Endodermal cell (in vitro differentiated cells): ENCODE measurements at regions not wholly inside any gene's neighbourhood (a gene's known extent, or its start where the extent isn't known, plus 50 kb on each side); places are given as distances from the start of the nearest gene placed in this dataset.

Experiments
- DNase-seq: peaks from one replicate; pipeline ENCODE4 v3.0.0-alpha.2; 2017
- H3K27ac ChIP-seq: 2 replicates; pipeline ENCODE4 v1.5.1; 2013; ENCODE audit warnings: mild to moderate bottlenecking, low read depth, low read length, moderate library complexity
- H3K27me3 ChIP-seq: 2 replicates; pipeline ENCODE4 v1.6.1; 2013; ENCODE audit warnings: mild to moderate bottlenecking, low read length, moderate library complexity; ENCODE audit not compliant: insufficient read depth, control insufficient read depth, poor library complexity, severe bottlenecking
- H3K36me3 ChIP-seq: 2 replicates; pipeline ENCODE4 v1.7.0; 2013; ENCODE audit warnings: mild to moderate bottlenecking, low read length, moderate library complexity; ENCODE audit not compliant: control insufficient read depth, insufficient read depth
- H3K4me1 ChIP-seq: one replicate; pipeline ENCODE4 v1.7.0; 2013; ENCODE audit warnings: low read length; ENCODE audit not compliant: control insufficient read depth, insufficient read depth
- H3K4me3 ChIP-seq: 2 replicates; pipeline ENCODE4 v1.5.1; 2013; ENCODE audit warnings: mild to moderate bottlenecking, low read length, moderate library complexity
- H3K9ac ChIP-seq: 2 replicates; pipeline ENCODE4 v1.6.1; 2013; ENCODE audit warnings: mild to moderate bottlenecking, low read length, moderate library complexity; ENCODE audit not compliant: poor library complexity, severe bottlenecking; ENCODE audit errors: extremely low read depth
- H3K9me3 ChIP-seq: 2 replicates; pipeline ENCODE4 v1.6.1; 2013; ENCODE audit warnings: mild to moderate bottlenecking, low read length, moderate library complexity; ENCODE audit not compliant: control insufficient read depth
- H3K27ac Mint-ChIP-seq: 2 replicates; pipeline ENCODE4 v1.8.0; 2020; ENCODE audit warnings: mixed read lengths
- H3K27me3 Mint-ChIP-seq: 2 replicates; pipeline ENCODE4 v1.8.0; 2021; ENCODE audit warnings: mild to moderate bottlenecking, mixed read lengths; ENCODE audit not compliant: insufficient read depth
- H3K36me3 Mint-ChIP-seq: 2 replicates; pipeline ENCODE4 v1.8.0; 2020; ENCODE audit warnings: low read depth, mixed read lengths
- H3K4me1 Mint-ChIP-seq: 2 replicates; pipeline ENCODE4 v1.8.0; 2020; ENCODE audit warnings: mixed read lengths
- H3K4me3 Mint-ChIP-seq: 2 replicates; pipeline ENCODE4 v1.8.0; 2020; ENCODE audit warnings: mild to moderate bottlenecking, moderate library complexity, mixed read lengths
- H3K9me3 Mint-ChIP-seq: 2 replicates; pipeline ENCODE4 v1.8.0; 2020; ENCODE audit warnings: mild to moderate bottlenecking, mixed read lengths
- WGBS, 2 experiments: methylation state at CpG; one replicate each; pipeline versions ENCODE4 v1.1.5 to v1.1.7; 2013; ENCODE audit warnings: missing lambda C conversion rate in 2 of 2, mixed read lengths in 1 of 2; ENCODE audit not compliant: insufficient coverage in 1 of 2, insufficient read length in 1 of 2; 5-methylcytosine and 5-hydroxymethylcytosine counted together
- TF ChIP-seq, protein P1 (sequence below): fragments of 200-600 bp; sonication (generic); conservative IDR thresholded peaks from 2 replicates; pipeline ENCODE4 v1.5.0; 2021; ENCODE audit warnings: antibody characterized with exemption, mild to moderate bottlenecking

DNA sequence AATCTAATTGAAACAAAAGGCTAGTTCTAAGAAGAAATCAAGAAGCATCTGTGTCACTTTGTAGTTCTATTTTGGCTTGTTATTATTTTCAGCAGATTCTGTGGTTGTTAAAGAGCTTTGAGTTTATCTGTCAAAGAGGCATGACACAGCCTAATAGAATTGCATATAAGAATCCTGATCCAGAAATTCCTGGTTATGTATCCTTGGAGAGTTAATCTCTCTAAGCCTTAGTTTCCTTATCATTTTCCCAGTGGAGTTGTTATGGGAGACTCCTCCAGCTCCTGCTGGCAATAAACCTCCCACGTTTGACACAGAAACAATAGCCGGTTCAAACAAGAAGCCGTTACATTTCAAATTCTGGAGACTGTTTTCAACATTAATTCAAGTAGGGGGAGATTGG is 288.3 kb downstream of the SDHAF3 start:
- DNase-seq, result no peak
- Mint-ChIP-seq H3K27me3 (no peaks in the 10 kb centered on the region), H3K36me3 (no peaks in the 10 kb centered on the region), H3K4me3 (no peak overlapping the region), H3K4me1 (peaks cover 1% of the 10 kb centered on the region), H3K9me3 (no peaks in the 10 kb centered on the region), H3K27ac (no peak overlapping the region)
- Histone ChIP-seq H3K9me3 (no peaks in the 10 kb centered on the region), H3K9ac (no peak overlapping the region), H3K27ac (no peak overlapping the region), H3K4me3 (no peak overlapping the region), H3K4me1 (no peaks in the 10 kb centered on the region), H3K27me3 (no peaks in the 10 kb centered on the region), H3K36me3 (no peaks in the 10 kb centered on the region)
- WGBS, 2 experiments, result 80% methylated on average over 3 of the region's 3 CpGs; no CpG with 5 or more reads in 1 of the 2 experiments
- TF ChIP-seq, protein P1, sequence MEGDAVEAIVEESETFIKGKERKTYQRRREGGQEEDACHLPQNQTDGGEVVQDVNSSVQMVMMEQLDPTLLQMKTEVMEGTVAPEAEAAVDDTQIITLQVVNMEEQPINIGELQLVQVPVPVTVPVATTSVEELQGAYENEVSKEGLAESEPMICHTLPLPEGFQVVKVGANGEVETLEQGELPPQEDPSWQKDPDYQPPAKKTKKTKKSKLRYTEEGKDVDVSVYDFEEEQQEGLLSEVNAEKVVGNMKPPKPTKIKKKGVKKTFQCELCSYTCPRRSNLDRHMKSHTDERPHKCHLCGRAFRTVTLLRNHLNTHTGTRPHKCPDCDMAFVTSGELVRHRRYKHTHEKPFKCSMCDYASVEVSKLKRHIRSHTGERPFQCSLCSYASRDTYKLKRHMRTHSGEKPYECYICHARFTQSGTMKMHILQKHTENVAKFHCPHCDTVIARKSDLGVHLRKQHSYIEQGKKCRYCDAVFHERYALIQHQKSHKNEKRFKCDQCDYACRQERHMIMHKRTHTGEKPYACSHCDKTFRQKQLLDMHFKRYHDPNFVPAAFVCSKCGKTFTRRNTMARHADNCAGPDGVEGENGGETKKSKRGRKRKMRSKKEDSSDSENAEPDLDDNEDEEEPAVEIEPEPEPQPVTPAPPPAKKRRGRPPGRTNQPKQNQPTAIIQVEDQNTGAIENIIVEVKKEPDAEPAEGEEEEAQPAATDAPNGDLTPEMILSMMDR, result no peak

DNA sequence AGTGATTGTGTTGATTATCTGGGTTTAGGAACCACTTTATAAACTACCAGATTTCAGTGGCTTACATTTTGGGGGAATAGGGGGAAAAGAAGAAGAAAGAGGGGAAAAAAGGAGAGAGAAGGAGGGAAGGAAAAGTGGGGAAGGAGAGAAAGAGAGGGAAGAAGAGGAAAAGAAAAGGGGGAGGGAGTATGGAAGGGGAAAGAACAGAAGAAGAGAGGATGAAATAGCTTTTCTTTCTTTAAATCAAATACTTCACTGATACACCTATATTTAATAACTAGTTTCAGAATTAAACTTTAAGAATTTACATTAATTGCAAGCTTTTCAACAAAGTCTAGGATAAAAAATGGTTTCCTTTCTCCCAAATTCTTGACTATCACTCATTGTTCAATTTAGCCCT is 289.6 kb downstream of the SDHAF3 start:
- Histone ChIP-seq H3K9me3 (no peaks in the 10 kb centered on the region), H3K36me3 (no peaks in the 10 kb centered on the region), H3K9ac (no peak overlapping the region), H3K4me1 (no peaks in the 10 kb centered on the region), H3K27me3 (no peaks in the 10 kb centered on the region), H3K27ac (no peak overlapping the region), H3K4me3 (no peak overlapping the region)
- H3K36me3 Mint-ChIP-seq, result no peaks in the 10 kb centered on the region
- no peaks in the 10 kb centered on the region for H3K9me3 Mint-ChIP-seq
- no peak overlapping the region for H3K4me3 Mint-ChIP-seq
- H3K4me1 Mint-ChIP-seq, result peaks cover 1% of the 10 kb centered on the region
- TF ChIP-seq, protein P1, result no peak
- DNase-seq, result no peak
- no peaks in the 10 kb centered on the region for H3K27me3 Mint-ChIP-seq
- no peak overlapping the region for H3K27ac Mint-ChIP-seq

DNA sequence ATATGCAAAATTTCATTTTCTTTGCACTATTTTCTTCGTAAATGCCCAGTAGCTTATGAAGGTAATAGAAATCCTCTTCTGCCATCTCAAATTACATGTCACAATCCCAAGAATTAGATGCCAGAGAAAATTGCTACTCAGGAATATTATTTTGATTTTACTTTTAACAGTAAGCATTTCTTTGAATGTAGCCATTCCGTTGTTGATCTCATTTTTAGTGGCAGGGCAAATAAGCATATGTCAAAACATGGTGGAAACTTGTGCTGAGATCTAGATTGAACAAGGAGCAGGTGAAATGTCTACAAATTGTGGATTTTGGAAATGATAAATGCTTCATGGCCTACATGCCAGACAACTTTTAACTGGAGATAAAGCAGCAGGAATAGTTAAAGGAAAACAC is 291.8 kb downstream of the SDHAF3 start:
- Mint-ChIP-seq H3K27ac (no peak overlapping the region), H3K9me3 (no peaks in the 10 kb centered on the region), H3K4me1 (peaks cover 1% of the 10 kb centered on the region), H3K4me3 (no peak overlapping the region), H3K36me3 (no peaks in the 10 kb centered on the region), H3K27me3 (no peaks in the 10 kb centered on the region)
- Histone ChIP-seq H3K27me3 (no peaks in the 10 kb centered on the region), H3K9ac (no peak overlapping the region), H3K27ac (no peak overlapping the region), H3K9me3 (no peaks in the 10 kb centered on the region), H3K36me3 (no peaks in the 10 kb centered on the region), H3K4me1 (no peaks in the 10 kb centered on the region), H3K4me3 (no peak overlapping the region)
- TF ChIP-seq, protein P1, result no peak
- no peak for DNase-seq
- WGBS, 2 experiments, result 91 to 95% methylated on average over 2 of the region's 2 CpGs
